Epidermal melanocyte (primary cell): ENCODE measurements at regions not wholly inside any gene's neighbourhood (a gene's known extent, or its start where the extent isn't known, plus 50 kb on each side); places are given as distances from the start of the nearest gene placed in this dataset.

Experiments
- DNase-seq: peaks from one replicate; pipeline ENCODE4 v3.0.0; 2011; ENCODE audit warnings: low spot score; ENCODE audit not compliant: insufficient read length

DNA sequence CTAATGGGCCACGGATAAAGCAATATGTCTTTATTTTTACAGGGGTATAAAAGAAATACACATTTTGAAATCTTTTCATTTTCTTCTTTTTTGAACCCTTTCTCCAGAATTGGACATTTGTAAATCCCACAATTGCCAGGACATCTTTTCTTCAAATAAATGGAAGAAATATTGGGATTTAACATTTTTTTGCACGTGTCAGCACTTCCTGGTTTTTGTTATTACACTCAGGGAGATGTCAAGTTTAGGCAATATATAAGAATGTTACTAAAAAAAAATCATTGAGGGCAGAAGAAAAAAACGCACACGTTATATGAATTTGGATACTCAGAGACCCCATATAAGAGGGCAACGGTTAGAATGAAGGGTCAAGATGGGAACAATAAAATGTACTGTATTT lies 78.3 kb upstream of the TMCO5A start:
- DNase-seq: no peak

DNA sequence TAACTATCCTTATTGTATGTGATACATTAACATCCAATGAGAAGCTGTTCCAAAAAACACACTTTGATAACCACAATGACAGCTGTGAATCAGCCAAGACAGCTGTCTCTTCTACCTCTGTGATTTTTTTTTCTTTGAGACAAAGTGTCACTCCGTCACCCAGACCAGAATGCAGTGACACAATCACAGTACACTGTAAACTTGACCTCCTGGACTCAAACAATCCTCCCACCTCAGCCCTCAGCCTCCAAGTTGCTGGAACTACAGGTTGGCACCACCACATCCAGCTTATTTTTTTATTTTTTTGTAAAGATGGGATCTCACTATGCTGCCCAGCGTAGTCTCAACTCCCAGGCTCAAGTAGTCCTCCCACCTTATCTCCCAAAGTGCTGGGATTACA lies 73.5 kb upstream of the TMCO5A start:
- DNase-seq: no peak

DNA sequence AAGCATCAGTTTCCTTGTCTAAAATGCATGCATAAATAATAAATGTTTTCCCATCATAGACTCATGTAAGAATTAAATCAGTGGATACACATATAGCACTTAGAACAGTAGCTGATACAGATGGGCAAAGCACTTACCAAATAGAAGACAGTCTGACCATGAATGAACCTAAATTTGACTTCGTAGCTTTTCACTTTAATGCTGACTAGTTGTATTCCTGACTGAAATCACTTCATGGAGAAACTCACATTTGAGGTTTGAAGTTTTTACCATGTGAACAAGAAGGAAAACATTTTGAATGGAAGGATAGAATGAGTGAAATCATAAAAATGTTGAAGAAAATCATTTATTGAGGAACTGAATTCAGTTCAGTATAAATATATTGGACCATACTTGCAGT lies 68.8 kb upstream of the TMCO5A start:
- DNase-seq: no peak

DNA sequence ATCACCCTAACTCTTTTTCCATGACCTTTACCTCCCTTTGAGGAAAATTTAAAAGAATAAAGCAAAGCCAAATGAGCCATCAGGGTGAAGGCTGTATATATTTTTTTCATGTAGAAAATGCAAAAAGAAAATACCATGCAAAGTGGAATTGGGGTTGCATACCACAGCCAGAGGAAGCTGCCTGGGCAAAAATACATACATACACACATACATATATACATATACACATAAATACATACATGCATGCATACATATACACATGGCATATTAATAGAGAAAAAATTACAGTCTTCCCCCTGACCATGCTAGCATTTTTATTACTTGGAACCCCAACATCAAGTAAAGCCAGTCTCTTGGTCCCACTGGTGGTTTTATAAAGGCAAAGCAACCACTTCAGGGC lies 63.7 kb upstream of the TMCO5A start:
- no peak for DNase-seq

DNA sequence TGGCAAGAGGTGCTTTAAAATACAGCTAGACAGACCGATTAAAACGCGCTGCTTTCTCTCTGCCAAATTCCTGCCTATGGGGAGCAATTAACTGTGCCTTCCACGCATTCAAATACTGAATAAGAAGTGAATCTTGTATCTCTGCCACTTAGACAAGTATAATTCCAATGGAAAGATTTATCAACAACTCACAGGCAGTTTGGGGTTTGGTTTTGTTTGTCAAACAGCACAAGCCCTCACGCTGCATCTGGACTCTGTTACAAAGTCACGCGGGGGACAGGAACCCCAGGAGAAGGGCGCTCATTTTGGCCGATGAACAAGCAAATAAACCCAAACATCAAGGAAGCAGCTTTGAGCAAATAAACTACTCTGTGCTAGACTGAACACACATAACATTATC lies 61.8 kb upstream of the TMCO5A start:
- DNase-seq: no peak

DNA sequence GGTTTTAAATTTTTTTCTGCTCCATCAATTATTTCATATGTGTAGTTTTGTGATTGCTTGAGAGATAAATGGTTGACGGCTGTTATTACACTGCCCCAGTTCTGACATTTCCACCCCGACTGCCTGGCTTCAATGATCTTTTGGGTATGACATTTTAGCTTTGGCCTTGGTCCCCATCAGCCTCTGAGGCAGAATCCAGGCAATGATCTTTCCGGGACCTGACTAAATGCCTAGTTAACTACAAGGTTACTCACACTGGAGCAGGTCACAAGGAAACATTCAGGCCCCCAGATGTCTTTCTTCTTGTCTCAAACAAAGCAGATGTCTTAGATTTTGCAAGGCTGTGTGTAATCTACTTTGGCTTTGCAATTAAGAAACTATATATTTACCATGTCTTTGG lies 61.1 kb upstream of the TMCO5A start:
- DNase-seq: no peak

DNA sequence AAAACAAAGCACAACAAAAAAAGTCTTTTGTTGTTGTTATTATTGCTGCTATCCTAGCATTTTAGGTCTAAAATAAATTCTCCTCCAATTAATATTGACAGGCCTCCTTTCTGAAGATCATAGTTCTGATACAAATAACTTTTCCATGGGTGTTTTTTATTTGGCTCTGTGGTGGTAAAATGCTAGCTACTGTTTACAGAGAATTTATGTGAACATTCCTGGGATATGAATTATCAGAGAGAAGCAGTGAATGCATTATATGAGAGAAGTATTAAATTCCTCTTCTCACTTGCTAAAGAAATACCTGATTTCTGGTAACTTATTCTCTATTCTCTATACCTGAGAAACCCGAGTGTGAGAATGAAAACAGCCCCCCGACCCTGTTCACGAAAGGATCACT lies 57.5 kb upstream of the TMCO5A start:
- no peak for DNase-seq

DNA sequence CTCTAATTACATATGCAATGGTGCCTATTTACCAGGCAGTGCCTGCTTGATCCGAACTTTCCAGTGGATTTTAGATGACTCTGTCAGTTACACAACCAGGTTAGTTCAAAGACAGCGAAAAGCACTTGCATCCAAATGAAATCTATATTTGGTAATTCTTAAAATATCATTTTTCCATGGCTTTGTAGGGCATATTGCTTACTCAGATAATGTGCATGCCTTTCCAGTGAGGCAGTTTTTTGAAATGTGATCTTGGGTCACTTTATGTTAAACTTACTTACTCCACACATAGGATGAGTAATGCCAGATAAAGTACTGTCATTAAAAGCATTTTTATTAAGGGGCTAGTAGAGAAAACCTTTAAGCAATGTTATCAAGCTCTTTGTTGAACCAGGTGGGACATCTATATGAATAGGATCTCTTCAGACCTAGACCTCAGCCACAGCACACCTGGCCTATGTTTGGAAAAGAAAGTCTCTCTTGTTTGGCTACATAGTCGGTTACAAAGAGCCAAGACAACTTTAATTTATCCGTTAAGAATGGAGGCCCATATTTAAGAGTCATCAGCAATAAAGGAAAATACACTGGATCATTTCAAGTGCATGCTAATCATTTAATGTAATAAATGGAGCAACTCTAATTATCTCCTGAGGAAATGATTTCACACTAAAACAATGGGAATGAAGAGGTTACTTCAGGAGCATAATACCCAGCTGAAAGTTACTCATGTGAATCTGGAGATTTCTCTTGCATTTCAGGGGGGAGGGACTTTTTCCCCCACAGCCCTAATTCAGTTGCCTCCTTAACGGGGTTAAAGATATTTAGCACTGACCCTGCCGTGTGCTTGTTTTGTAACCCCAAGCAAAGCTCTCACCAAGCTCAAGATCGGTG lies 56.3 kb upstream of the TMCO5A start:
- no peak for DNase-seq

DNA sequence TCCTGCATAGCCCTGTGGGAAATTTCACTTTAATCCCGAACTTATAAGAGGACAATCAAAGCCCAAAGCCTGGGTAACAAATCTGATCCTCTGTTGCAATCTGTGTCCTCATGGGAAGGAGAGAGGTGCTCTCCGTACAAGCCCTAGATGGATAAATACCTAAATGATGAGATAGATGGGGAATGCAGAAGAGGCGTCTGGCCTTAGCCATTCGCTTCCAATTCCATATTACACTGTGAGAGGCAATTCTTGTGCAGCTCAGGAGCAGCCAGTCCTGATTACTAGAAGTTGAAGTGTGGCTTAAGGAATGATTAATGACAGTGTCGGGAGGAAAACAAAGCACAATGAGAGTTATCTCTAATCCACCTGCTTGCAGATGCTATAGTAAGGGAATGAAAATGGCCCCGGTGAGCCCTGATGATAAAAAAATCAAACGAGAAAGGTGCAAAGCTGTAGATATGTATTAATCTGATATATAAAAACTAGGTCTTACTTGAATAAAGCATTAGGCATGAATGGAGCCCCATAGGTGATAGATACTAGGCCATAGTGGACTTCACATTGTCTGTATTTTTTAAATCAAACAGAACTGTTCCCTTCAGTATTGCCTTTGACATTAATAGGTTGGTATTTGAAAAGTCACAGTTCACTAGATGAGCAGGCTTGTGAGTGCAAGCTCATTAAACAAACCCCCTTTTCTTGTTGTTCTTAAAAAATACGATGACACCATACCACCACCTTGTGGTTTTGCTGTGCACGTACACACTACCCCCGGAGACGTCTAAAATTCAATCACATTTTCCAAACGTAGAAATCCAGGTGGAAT lies 54.2 kb upstream of the TMCO5A start:
- DNase-seq: no peak

DNA sequence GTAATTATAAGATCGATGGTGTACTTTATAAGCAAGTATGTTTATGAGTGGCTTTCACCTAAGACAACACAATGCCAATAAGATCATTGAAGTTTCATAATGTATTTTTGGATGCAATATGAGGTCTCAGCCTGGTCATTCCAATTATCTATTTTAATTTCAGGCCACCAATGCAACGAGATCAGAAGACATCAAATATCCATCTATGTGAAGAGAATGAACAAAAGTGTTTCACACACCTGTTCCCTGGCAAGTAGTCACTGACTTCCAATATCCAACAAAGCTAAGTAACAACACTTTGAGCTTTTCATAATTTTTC lies 53.6 kb upstream of the TMCO5A start:
- no peak for DNase-seq

DNA sequence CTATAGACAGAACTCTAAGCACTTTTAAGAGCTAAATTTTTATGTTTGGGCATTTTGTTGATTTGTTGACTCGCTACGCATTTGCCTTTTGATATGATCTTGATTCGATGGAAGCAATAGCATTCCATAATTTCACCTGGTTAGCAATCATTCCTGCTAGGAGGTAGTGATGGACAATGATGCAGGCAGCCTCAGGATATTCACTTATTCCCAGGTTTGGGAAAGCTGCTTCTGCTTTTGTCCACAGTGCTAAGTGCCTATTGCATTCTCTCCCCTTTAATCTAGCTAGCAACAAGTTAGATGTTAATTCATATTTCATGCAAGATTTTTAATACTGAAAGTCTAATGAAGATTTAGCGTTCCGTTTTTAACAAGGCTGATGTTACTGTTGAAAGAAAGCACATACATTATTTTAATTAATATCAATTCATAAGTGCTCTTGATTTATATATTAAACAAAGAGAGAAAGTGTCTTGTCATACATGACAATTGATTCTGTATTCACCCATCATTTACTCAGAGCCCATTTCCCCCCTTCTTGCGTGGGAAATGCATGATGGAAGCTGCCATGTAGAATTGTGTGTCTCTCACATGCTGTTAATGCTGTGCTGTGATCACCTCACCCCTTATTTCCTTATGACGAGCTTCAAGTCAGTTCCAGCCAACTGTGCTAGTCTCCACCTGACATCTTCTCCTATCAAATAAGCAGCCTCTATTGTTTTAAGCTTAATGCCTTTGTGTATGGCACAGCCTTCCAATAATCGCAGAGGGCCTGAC lies 53.0 kb upstream of the TMCO5A start:
- DNase-seq: no peak

DNA sequence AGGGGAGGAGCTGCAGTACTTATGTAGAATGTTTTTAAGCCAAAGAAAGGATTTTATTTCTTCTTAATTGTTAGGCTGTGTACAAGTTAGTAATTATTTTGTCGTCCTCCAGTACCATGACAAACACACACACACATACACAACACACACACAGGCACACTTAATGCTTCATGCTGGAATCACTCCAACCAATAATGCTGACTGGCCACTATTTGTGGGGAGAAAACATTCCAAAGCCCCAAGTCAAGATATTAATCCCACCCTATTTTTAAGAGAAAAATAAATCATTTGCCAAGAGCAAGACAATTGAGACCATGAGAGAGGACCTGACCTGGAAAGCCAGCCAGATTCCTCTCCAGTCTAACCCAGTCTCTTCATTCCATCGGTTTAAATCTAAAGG lies 51.8 kb upstream of the TMCO5A start:
- DNase-seq: no peak
